ENCODE measurements at regions not wholly inside any gene's neighbourhood (a gene's known extent, or its start where the extent isn't known, plus 50 kb on each side); places are given as distances from the start of the nearest gene placed in this dataset.

DNA sequence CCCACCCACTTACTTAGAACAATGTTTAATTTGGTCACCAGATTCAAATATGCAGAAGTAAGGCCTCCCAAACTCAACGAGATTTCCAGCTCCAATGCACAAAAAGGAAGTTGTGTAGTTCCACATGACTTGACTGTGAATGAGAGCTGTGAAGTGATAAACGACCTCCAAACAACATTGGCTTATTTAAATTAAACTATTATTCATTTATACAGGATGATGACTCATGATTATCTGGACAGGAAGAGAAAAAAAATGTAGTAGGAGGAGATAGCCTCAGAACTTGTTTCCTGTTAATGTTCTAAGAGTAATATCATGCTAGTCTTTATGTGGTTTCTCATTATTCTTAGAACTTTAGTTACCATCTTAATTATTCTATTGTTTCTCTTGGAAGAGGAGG is 237.3 kb downstream of the C1D start (continued):
- TF ChIP-seq, protein P1, sequence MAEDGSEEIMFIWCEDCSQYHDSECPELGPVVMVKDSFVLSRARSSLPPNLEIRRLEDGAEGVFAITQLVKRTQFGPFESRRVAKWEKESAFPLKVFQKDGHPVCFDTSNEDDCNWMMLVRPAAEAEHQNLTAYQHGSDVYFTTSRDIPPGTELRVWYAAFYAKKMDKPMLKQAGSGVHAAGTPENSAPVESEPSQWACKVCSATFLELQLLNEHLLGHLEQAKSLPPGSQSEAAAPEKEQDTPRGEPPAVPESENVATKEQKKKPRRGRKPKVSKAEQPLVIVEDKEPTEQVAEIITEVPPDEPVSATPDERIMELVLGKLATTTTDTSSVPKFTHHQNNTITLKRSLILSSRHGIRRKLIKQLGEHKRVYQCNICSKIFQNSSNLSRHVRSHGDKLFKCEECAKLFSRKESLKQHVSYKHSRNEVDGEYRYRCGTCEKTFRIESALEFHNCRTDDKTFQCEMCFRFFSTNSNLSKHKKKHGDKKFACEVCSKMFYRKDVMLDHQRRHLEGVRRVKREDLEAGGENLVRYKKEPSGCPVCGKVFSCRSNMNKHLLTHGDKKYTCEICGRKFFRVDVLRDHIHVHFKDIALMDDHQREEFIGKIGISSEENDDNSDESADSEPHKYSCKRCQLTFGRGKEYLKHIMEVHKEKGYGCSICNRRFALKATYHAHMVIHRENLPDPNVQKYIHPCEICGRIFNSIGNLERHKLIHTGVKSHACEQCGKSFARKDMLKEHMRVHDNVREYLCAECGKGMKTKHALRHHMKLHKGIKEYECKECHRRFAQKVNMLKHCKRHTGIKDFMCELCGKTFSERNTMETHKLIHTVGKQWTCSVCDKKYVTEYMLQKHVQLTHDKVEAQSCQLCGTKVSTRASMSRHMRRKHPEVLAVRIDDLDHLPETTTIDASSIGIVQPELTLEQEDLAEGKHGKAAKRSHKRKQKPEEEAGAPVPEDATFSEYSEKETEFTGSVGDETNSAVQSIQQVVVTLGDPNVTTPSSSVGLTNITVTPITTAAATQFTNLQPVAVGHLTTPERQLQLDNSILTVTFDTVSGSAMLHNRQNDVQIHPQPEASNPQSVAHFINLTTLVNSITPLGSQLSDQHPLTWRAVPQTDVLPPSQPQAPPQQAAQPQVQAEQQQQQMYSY (CRISPR knock-in tag; IDR thresholded peaks at IDR 0.05): no peak
- TF ChIP-seq ERG (CRISPR knock-in tag; IDR thresholded peaks at IDR 0.05) (no peak), RORB (CRISPR knock-in tag; IDR thresholded peaks at IDR 0.05) (no peak), ZNF396 (CRISPR knock-in tag; IDR thresholded peaks at IDR 0.05; ENCODE audit: borderline replicate concordance) (no peak), GRHL2 (CRISPR knock-in tag; IDR thresholded peaks at IDR 0.05; ENCODE audit: insufficient replicate concordance, severe bottlenecking) (no peak), NR3C1 (CRISPR knock-in tag; conservative IDR thresholded peaks at IDR 0.05; ENCODE audit: low read depth) (no peak), TEAD4 (CRISPR knock-in tag; IDR thresholded peaks at IDR 0.05) (no peak), OVOL2 (CRISPR knock-in tag; IDR thresholded peaks at IDR 0.05; ENCODE audit: borderline replicate concordance) (no peak)
- TF ChIP-seq, protein P2, sequence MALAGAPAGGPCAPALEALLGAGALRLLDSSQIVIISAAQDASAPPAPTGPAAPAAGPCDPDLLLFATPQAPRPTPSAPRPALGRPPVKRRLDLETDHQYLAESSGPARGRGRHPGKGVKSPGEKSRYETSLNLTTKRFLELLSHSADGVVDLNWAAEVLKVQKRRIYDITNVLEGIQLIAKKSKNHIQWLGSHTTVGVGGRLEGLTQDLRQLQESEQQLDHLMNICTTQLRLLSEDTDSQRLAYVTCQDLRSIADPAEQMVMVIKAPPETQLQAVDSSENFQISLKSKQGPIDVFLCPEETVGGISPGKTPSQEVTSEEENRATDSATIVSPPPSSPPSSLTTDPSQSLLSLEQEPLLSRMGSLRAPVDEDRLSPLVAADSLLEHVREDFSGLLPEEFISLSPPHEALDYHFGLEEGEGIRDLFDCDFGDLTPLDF (CRISPR knock-in tag; IDR thresholded peaks at IDR 0.05): no peak

DNA sequence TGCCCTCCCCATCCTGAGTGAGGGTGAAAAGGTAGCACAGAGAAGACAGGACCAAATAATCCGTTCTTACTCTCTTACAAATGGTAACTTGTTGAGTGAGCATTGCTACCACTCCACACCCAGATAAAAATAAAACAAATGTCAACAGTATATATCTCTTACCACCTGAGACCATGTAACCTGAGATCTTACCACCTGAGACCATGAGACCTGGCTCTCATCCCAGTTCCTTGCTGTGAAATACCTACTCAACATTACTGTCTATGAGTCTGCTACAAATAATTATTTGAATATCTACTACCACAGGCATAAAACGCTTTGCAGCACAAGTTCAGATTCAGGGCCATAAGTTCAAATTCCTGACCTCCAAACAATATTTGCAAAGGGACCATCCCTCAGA is 234.7 kb downstream of the C1D start:
- H3K27ac Mint-ChIP-seq: no peak overlapping the region
- ChIA-PET CTCF (no interaction called here), POLR2A (no interaction called here)
- H3K27me3 Mint-ChIP-seq (ENCODE audit: low read depth): no peaks in the 10 kb centered on the region
- no peak overlapping the region for H3K4me3 Mint-ChIP-seq
- no peaks in the 10 kb centered on the region for H3K36me3 Mint-ChIP-seq
- DNase-seq (ENCODE audit: low spot score) (no peak), ATAC-seq (no peak)
- no peaks in the 10 kb centered on the region for H3K4me1 Mint-ChIP-seq
- H3K9me3 Mint-ChIP-seq: peaks cover 21% of the 10 kb centered on the region
- TF ChIP-seq NR3C1 (CRISPR knock-in tag; conservative IDR thresholded peaks at IDR 0.05; ENCODE audit: low read depth): no peak
- no peak for TF ChIP-seq FOXP1 (CRISPR knock-in tag; IDR thresholded peaks at IDR 0.05; ENCODE audit: borderline replicate concordance)
- no peak for TF ChIP-seq USF1 (CRISPR knock-in tag; IDR thresholded peaks at IDR 0.05)
- no peak for TF ChIP-seq ZSCAN18 (CRISPR knock-in tag; IDR thresholded peaks at IDR 0.05)

- no peaks in the 10 kb centered on the region for H3K4me1 Mint-ChIP-seq
- H3K9me3 Mint-ChIP-seq: peaks cover 21% of the 10 kb centered on the region
- H3K27ac Mint-ChIP-seq: no peak overlapping the region
- no peaks in the 10 kb centered on the region for H3K36me3 Mint-ChIP-seq
- ATAC-seq: no peak
- DNase-seq (ENCODE audit: low spot score): no peak
- CTCF ChIA-PET: interaction anchor here (1.4 kb wide), 1 partner anchor 11 kb away, joined by 4 read pairs; no protein-coding TSS in a partner anchor
- POLR2A ChIA-PET: no interaction called here
- no peak overlapping the region for H3K4me3 Mint-ChIP-seq
- H3K27me3 Mint-ChIP-seq (ENCODE audit: low read depth): peaks cover 2% of the 10 kb centered on the region; the same call in 1 of the 2 replicates
- TF ChIP-seq ZNF532 (CRISPR knock-in tag; IDR thresholded peaks at IDR 0.05; ENCODE audit: borderline replicate concordance): no peak
- no peak for TF ChIP-seq ATF1 (CRISPR knock-in tag; IDR thresholded peaks at IDR 0.05)
- TF ChIP-seq ELF4 (CRISPR knock-in tag; IDR thresholded peaks at IDR 0.05; ENCODE audit: low read depth): no peak
- no peak for TF ChIP-seq FOXK1 (CRISPR knock-in tag; IDR thresholded peaks at IDR 0.05)
- no peak for TF ChIP-seq EMX1 (CRISPR knock-in tag; IDR thresholded peaks at IDR 0.05)
- TF ChIP-seq FOXJ3 (CRISPR knock-in tag; IDR thresholded peaks at IDR 0.05; ENCODE audit: borderline replicate concordance): no peak
These were observed 233.3 kb downstream of the C1D start for GRCh38 chr2:67829470-67829869.
